Stimulated activated CD8-positive, alpha-beta memory T cell treated with anti-CD3 and anti-CD28 coated beads, Interleukin-12 subunit alpha, Interleukin-12 subunit beta, amount 100 ng/mL, for 24 hours (primary cell): ENCODE measurements at regions not wholly inside any gene's neighbourhood (a gene's known extent, or its start where the extent isn't known, plus 50 kb on each side); places are given as distances from the start of the nearest gene placed in this dataset.

Experiments used
- DNase-seq: peaks from one replicate; pipeline ENCODE4 v3.0.0-alpha.2; 2020; ENCODE audit errors: extremely low read depth

DNA sequence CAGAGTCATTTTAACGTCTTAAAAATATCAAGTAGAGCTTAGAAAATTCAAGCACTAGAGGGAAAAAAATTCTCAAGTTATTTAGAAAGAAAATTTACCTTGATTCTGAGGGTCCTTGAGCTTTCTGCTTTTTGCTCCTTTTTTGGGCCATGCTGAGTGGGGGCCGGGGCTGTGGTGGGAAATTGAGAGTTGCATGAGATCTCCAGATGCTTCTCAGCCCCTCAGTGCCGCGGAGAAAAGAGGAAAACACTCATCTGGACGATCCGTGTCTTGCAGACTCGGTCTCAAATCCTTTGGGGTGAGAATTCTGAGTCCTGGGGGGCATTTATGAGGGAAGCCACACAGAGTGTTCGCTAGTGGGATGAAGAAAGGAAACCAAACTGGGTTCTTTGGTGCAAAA lies 700.8 kb downstream of the TBC1D22A start:
- DNase-seq = no peak

- DNase-seq = no peak
Observed at GRCh38 chr22:47460861-47461260, 698.4 kb downstream of the TBC1D22A start.

GRCh38 chr22:47460176-47460575 lies 697.7 kb downstream of the TBC1D22A start:
- DNase-seq = no peak

DNA sequence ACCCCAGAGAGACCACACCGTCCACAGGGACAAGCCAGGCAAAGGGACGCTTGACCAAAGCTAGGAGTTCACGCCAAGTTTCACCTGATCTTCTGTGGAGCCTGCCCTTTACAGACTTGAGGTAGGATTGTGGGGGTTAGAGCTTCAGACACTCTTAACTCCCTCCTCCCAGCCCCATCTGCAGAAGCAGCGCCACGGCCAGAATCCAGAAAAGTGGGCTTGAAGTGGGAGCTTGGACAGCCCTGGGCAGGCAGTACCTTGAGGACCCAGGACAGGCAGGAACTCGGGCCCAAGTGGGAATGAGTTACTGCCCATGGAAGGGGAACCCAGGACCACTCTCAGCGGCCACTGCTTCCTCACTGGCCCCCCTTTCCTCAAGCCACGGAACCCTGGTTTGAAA lies 695.9 kb downstream of the TBC1D22A start:
- no peak for DNase-seq

- no peak for DNase-seq
Observed at GRCh38 chr22:47457509-47458300, 695.3 kb downstream of the TBC1D22A start.

DNA sequence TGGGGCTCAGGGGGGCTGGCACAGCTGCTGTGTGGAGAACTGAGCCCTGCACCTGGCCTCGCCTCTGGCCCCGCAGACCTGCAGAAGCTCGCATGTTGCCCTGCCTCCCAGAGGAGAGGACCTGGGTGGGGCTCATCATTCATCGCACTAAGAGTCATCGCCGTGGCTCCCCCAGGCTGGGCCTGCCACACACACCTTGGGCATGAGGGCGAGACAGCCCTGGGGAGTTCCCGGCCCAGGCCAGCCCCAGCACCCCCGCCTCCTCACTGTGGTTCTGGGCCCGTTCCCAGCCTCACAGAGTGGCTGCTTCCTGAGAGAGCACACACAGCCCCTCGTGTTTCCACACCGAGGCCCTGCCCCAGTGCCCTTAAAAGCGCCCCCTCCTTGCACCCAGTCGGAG lies 694.6 kb downstream of the TBC1D22A start:
- DNase-seq = no peak

DNA sequence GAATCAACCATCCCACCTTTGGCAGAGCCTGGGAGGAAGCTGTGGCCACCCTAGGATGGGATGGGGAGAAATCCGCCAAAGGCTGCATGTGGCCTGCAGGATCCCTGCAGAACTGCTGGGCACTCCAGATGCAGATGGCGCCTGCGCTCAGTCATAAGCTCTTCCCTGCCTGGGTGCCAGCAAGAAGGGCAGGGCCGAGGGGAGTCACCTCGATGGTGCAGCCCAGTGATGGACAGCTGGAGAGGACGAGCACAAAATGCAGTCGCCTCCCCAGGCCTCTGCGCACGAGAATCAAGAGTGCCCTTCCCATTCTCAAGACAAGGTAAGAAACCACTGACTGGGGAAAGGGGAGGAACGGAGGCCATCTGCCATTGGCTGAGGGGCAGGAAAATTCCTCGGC lies 693.6 kb downstream of the TBC1D22A start:
- DNase-seq = no peak

DNA sequence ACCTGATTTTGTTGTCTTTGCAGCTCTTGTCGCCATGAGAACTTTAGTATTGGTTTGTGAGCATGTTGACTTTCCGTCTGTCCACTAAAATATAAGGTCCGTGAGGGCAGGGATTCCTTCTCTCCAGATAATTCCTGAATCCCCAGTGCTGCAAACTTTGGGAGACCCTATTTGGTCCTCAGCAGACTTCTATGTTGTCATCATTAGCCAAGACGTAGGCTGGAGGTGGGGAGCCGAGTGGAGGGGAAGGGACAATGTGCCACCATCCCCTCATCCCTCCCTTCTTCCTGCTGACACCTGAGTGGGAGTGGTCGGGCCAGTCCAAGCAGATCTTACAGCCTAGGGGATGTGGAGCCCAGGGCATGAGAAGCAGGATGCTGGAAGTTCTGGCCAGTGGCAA lies 690.6 kb downstream of the TBC1D22A start:
- DNase-seq = no peak

GRCh38 chr22:47452184-47452583 lies 689.7 kb downstream of the TBC1D22A start:
- no peak for DNase-seq

- no peak for DNase-seq
Observed at GRCh38 chr22:47450876-47451475, 688.5 kb downstream of the TBC1D22A start.

GRCh38 chr22:47449508-47450270 lies 687.2 kb downstream of the TBC1D22A start:
- DNase-seq = no peak

DNA sequence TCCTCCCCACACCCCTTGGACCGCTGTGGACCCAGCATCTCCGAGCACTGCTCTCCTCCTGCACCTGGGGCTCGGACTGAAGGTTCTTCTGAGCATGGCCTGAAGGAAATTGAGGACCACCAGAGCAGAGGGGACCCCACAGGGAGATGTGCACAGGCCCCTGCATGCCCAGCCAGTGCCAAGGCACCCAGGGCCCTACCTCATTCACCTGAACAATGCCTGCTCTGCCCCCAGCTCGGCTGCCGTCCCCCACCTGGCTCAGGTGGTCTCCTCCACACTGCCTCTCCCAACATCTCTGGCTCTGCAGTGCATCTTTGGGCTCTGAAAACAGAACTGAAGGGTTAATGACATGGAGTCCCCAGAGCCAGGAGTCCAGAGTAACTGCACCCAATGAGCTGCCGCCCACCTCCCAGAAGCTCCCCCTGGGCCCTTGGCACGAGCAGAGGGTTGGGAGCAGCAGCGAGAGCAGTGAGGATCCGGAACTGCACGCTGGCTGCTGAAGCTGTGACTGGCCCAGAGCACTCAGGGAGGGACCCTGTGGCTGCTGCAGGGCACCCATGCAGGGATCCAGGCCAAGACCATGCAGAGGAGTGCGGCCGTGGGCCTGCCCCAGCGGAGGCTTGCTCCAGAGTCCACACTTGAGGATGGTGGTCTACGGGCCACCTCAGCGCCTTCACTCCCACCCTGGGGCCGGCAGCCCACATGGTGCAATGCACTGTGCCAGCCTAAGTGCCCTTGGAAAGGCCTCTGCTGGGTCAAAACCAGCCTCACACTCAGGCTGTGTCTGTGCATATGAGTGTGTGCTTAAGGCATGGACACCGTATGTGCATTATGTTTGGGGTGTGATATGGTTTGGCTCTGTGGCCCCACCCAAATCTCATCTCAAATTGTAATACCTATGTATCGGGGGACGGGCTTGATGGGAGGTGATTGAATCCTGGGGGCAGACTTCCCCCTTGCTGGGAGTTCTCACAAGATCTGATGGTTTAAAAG lies 686.1 kb downstream of the TBC1D22A start:
- DNase-seq = no peak

DNA sequence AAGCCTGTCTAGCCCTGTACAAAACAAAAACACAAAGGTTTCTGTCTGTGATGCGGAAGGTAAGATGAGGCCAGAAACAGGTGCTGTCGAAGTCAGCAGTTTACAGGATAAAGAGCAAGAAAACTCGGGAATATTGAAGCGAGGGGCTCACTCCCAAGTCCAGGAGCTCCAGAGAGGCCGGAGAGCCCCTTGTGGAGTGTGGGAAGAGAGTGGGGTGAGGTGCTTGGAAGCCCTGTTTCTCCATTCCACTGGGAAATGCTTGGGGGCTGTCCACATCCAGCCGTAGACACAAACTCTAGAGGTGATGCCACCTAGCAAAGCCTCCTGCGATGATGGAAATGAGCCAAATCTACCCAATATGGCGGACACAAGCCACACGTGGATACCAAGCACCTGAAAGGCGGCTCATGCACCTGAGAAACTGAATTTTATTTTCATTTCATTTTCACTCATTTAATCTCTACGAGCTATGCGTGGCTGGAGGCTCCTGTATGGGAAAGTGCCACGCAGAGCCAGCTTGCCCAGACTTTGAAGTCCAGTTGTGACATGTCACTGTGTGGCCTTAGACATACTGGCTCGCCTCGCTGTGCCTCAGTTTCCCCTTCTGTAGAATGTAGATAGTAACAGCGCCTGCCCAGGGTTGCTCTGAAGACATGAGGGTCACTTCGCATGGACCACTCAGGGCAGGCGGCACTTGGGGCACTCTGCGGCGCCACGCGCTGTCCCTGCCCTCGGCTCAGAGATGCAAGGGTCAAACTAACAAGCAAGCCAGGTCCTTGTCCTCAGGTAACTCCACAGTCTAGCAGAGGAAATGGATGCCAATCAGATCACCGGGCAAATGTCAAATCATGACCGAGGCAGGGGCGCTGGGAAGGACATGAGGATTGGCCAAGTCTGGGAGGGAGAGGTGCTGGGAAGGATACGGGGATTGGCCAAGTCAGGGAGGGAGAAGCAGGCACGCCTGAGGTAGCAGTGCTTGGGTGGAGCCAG lies 684.7 kb downstream of the TBC1D22A start:
- no peak for DNase-seq

GRCh38 chr22:47446331-47446730 lies 683.9 kb downstream of the TBC1D22A start:
- no peak for DNase-seq

DNA sequence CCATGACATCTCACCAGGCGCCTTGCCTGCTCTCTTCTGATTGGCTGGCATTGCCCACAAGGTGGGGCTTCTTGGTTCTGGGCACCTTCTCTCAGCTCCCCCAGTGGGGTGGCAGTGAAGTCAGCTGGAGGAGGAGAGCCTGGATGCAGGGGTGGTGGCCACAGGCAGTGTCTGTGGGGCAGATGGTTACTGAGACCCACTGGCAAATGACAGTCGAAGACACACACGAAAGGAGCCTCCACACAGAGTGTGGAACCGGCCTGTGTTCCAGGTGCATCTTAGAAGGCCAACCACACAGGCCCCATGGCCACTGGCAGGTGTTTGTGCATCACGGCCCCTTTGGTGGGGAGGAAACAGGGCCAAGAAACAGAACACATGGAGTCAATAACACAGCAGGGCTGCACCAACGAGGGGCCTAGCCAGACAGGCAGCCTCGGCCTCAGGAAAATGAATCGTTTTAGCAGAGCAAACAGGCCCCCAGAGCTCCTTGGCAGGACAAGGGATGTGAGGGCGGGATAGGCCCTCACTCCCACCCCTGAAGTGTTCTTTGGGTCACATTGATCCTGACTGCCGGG lies 683.4 kb downstream of the TBC1D22A start:
- no peak for DNase-seq

DNA sequence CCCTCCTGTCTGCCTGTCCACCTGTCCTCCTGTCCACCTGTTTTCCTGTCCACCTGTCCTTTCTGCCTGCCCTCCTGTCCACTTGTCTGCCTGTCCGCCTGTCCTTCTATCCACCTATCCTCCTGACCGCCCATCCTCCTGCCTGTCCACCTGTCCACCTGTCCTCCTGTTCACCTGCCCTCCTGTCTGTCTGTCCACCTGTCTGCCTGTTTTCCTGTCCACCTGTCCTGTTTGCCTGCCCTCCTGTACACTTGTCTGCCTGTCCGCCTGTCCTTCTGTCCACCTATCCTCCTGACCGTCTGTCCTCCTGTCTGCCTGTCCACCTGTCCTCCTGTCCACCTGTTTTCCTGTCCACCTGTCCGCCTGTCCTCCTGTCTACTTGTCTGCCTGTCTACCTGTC lies 682.8 kb downstream of the TBC1D22A start:
- DNase-seq = no peak

DNA sequence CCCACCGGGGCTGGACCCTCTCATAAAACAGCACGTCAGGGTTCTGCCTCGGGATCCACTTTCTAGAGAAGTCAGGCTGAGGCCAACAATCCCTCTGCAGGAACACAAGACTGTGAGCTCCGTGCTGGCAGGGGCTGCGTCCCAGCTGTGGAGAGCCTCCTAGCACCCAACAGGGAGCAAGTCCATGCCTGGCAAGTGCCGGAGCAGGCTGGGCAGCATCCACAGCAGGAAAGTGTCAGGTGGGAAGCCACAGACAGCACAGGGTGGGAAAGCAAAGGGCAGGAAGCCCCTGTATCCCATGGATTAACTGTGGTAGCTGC lies 682.3 kb downstream of the TBC1D22A start:
- no peak for DNase-seq

DNA sequence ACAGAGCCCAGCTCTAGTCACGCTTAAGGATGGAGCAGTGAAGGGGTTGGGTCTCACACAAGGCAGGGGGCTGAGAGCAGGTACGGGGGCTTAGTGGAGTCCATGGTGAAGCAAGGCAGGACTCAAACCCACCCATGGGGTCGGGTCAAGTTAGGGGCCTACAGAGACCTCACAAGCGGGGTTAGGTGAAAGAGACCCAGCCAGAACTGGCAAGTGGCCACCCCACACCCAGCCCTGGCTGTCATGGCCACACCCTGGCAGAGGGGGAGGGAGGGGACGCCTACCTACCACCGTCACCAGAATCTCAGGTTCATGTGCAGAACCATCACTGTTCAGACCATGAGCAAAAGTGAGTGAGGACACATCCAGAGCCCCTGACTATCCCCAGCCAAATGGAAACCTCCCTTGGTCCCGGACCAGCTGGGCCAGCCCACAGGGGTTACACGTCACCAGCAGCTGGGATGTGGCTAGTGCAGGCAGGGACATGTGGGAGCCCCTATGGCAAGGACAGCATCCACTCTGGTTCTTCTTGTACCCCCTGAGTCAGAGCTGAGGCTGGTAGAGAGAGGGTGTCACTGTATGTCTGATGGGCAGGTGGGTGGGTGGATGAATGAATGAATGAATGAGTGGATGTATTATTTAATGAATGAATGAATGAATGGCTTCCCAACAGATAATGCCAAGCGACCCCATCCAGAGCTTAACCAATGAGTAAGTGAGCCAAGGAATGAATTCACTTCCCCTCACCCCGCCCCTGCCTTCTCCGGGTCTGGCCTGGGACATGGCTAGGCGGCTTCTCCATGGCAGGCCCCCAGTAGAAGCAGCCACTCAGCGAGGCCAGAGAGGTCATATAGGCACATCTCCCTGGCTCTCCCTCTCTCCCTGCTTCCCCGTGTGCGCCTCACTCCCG lies 681.6 kb downstream of the TBC1D22A start:
- no peak for DNase-seq

DNA sequence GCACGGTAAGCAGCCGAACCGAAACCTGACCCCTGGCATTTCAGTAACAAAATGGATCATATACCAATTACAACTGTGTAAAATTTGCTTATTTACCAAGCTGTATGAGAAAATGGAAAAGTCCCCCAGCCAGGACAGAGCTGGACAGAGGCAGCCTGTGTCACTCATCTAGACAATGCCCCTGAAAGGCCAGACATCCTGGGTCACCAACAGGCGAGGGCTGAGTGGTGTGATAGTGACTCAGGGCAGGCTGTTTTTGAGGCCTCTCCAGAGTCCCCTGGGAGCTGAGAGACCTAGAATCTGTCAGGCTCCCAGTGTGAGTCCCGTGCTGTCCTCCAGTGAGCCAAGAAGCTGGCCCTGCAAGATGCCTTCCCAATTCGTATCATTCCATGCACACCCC lies 680.4 kb downstream of the TBC1D22A start:
- DNase-seq = no peak
